AG20443 (cell line): ENCODE measurements at regions not wholly inside any gene's neighbourhood (a gene's known extent, or its start where the extent isn't known, plus 50 kb on each side); places are given as distances from the start of the nearest gene placed in this dataset.
"Not testable (repeated sequence)": the region's sequence is repeated elsewhere in the genome, so short reads cannot be mapped to it uniquely, and the experiment has no call there.

Experiments used
- DNase-seq: peaks from one replicate; pipeline ENCODE4 v3.0.0; 2012; ENCODE audit warnings: low spot score, mixed read lengths

DNA sequence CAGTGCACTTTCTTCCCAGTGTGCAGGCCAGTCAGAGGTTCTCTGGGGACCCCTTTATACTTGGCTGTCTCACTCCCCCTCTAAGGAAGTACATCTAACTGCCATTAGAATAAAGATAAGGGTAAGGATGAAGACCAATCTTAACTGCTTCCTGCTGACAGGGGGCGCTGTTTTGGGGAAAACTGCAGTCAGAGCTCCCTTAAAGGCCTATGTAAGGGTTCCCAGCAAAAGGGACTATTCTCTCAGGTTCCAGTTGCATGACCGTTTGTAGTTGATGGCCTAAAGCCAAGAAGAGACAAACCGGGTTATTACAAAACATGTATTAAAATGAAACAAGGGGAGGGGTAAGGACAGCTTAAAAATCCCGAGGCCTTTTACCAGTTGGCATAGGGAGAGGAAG is 115.6 kb upstream of the SPIN4 start:
- no peak for DNase-seq

DNA sequence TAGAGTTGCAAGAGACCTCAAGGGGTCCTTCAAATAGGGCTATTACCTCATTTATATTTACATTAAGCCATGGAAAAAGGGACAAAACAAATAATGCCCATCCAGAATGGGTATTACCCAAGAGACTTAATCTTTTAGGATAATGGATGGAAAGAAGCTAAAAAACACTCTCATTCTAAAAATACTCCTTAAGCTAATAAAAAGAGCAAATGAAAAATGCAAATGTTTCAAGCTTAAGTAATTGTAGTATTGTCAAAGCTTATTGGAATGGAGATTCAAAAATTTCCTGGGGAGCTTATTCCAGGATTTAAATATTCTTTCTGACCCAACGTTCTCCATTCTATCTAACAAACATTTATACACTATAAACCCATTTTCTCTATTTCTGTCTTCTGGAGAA is 107.8 kb upstream of the SPIN4 start:
- DNase-seq, result no peak

DNA sequence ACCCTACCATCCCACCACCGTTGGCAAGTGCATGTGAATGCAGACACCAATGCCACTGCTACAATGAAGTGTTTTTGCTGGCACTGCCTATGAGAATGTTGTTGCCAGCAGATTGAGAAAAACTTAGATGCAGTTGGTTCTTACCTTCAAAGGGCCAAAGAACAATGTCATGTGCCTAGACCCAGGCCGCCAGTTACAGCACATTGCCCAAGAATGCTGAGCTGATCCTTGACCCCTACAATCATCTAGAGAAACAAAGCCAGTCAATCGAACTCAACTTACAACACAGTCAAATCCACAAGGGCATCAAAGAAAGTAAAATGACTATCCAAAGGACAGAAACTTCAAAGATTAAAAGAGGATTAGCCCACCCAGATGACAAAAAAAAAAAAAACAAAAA is 102.4 kb upstream of the SPIN4 start:
- DNase-seq, result no peak

DNA sequence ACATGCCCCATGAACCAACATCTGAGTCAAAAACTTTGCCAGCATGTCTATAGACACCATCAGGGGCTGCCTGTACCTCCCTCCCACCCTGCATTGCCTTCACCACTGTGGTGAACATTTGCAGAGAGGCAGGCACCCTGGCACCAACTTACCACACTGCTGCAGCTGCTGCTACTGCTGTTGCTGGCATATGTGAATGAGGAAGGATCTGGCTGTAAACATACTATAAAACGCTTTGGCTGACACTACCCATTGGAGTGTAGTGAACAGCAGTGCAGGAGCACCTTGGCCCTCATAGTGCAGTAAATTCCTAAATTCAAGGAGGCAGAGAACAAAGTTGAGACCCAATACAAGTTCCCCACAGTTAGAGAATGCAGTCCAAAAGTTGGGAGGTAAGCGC is 90.6 kb upstream of the SPIN4 start:
- no peak for DNase-seq

DNA sequence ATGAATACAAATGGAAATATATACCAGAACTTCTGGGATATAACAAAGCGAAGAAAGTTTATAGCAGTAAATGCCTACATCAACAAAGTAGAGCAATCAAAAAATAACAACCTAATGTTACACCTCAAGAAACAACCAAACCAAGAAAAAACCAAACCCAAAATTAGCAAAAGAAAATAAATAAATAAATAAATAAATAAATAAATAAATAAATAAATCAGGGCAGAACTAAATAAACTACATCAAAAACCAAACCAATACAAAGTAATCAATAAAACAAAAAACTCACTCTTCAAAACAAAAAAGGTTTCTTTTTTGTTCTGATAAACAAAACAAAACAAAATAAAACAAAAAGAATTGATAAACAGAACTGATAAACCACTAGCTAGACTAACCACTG is 88.4 kb upstream of the SPIN4 start:
- DNase-seq, result no peak

DNA sequence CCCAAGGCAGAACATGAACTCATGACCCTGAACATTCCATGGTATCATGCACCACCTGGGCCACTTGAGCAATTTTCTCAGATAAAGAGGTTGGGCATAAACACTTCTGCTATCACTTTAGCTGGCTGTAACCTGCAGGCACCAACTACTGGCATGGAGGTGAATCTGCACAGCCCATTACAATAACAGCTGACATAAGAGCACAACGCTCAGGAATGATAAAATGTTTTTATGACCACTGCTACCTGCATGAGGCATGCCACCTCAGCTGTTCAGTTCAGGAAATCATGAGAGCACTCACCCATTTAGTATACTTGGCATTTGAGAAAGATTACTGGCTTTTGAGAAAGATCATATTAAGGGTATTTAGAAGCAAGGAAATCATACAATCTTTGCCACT is 85.7 kb upstream of the SPIN4 start:
- DNase-seq, result no peak

DNA sequence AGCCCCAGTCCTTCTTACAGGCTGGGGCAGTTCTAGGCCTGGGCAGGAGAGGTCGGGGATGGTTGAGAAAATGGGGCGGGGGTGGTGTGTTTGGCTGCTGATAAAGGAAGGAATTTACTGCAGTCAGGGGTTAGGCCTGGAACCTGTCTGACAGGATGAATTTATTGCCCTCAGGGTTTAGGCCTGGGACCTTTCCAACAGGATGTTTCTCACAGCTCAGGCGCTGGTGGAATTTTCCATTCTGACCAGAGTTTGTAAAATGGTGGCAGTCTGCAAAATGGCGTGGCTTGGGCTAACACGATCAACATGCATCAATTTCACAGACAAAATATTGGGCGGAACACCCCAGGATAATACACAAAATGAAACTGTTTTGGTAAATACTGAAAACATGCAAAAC is 83.5 kb upstream of the SPIN4 start:
- DNase-seq, result no peak

DNA sequence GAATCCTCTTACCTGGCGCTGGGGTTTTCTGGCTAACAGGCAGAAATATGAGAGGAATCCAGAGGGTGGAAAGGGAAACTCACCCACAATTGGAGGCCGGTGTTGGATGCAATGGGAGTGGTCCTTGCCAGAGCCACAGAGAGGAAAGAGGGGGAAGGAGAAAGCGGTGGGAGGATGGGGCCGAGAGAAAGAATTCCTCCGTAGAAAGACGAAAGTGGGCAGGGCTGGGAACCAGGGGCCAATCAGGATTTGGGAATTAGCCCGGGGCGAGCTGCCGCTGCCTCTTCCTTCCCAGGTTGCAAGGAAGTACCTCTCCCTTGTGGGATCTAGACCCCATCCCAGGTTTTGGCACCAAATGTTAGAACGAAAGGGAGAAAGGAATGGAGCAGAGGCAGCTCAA is 83.1 kb upstream of the SPIN4 start:
- no peak for DNase-seq

DNA sequence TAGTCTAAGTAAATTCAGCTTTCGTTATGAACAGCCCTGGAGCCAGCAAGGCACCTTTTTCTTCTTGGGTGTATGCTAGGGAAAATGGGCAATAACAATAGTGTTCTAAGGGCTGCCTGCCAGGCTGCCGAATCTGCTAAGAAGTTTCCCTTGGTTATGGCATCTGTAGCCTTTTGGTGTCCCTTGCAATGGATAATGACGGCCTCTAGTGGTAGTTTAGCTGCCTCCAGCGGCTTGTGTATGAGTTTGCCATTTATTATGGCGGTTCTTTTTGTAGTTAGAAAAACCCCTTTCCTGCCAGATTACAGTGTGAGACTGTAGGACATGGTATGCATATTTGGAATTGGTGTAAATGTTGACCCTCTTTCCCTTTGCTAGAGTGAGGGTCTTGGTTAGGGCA is 78.9 kb upstream of the SPIN4 start:
- DNase-seq, result no peak

DNA sequence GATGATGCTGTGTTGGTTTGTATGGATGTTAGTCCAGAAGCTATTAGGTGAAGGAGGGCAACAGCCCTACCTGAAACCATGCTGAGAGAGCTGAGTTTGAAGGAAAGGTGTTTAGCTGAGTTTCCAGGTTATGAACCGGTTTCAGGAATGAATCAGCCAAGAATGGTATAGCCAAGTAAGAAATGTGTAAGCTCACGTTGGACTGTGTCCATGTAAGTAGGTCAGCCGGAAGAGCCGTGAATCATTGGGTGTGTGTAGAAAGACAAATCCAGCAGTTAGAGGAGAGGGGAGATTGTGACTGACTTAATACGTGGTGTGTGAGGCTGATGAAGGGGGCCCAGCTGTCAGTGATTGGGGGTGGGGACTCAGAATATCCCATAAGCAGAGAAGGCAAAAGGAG is 77.2 kb upstream of the SPIN4 start:
- DNase-seq, result no peak

DNA sequence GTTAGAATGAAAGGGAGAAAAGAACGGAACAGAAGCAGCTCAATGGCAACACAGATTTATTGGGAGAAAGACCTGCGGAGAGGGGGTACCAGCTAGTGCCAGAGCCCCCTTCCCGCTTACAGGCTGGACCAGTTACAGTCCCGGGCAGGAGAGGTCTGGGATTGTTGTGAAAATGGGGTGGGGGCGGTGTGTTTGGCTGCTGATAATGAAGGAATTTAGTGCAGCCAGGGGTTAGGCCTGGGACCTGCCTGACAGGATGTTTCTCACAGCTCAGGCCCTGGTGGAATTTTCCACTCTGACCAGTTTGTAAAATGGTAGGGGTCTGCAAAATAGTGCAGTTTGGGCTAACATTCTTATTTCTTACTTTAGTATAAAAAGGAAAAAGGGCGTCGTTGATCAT is 75.4 kb upstream of the SPIN4 start:
- DNase-seq, result no peak

DNA sequence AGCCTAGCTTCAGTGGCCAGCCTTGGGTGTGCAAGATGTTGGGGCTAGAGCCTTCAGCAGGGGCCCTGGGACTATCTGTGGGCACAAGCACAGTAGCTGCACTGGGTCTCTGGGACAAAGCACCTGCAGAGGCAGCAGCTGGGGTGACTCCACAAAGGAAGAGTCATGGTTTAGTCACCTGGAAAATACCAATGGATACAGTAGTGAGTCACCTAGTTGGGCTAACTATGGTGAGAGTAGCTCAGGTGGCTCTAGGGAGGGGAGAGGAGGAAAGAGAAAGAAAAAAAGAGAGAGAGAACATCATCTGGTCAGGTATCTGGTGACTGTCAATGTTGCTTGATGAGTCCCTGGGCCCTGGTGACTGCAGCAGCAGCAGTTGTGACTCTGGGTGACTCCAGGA is 72.9 kb upstream of the SPIN4 start:
- DNase-seq, result no peak

DNA sequence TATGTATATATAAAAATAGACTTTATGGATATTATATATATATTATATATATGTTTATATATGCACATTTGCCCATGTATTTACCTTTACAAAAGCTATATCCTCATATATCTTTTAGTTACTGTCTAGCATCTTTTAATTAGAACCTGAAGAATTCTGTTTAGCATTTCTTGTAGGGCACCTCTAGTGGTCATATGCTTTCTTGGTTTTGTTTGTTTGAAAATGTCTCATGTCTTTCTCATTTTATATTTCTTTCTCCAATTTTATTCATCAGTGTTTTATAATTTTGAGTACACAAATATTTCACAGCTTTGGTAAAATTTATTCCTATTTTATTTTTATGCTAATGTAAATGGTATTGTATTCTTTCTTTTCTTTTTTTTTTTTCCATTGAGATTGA is 70.3 kb upstream of the SPIN4 start:
- DNase-seq, result no peak

DNA sequence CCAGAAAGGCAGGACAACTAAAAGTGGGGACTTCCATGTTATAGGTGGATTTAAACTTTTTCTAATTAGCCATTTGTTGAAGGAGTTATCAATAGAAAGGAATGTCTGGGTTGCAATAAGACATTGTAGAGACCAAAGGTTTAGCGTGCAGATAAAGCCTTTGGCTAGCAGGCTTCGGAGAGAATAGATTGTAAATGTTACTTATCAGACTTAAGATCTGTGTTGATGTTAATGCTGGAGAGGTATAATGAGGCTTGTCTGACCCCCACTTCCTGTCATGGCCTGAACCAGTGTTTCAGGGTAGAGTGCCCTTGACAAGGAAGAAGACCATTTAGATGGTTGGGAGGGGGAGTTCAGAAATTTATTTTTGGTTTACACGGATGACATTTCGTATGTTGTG is 67.1 kb upstream of the SPIN4 start:
- no peak for DNase-seq

DNA sequence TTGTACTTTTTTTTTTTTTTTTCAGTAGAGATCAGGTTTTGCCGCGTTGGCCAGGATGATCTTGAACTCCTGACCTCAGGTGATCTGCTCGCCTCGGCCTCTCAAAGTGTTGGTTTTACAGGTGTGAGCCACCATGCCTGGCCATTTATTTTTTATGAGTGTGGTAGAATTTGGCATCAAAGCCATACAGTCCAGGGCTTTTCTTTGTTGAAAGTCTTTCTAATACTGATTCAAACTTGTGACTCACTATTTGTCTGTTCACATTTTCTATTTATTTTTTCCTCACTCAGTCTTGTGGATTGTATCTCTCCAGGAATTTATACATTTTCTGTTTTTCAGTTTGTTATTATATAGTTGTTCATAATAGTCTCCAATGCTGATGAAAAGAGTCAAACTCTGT is 66.5 kb upstream of the SPIN4 start:
- no peak for DNase-seq

DNA sequence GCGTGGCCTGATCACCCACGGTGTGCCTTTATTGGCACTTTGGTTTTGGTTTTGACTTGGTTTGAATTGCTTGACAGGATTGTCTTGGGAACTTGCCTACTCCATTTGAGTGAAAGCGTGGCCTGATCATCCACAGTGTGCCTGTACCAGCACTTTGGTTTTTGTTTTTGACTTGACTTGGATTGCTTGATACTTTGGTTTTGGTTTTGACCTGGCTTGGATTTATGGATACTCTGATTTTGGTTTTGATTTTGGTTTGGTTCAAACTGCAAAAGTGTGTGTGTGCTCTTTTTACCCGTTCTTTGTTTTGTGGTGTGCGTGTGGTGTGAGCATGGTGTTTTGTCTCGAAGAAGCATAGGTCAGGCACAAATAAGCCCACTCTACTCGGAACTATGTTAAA is 58.8 kb upstream of the SPIN4 start:
- DNase-seq, result not testable (repeated sequence)

DNA sequence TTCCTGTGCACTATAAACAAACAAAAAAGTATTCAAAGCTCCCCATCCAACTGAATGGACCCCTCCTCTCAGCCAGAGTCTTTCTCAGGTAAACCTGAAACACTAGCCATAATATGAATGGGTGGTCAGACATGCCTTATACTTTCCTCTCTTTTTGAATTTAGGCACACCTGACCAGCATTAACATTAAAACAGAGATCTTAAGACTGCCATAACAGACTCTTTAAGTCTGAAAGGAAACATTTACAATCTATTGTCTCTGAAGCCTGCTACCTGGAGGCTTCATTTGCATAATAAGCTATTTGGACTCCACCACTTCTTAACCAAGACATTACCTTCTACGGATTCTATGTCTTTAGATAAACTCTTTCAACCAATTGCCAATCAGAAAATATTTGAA is 56.9 kb upstream of the SPIN4 start:
- no peak for DNase-seq

DNA sequence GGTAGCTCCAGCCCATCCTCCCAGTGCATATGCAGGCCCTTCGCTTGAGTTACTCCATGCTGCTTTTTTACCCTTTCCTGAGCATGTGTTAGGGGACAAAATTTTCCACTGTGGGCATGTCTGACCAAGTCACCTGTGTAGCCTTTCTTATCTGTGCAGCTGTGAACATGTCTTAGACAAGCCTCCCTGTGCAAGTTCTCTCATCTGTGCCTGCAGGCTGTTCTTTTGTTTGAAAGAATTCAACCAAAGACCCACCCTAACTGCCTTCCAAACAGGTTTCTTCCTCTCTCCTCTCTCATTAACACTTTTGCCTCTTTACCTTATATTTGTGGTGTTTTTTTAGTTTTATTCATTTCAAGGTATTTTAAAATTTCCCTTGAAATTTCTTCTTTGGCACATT is 53.2 kb upstream of the SPIN4 start:
- DNase-seq, result no peak

DNA sequence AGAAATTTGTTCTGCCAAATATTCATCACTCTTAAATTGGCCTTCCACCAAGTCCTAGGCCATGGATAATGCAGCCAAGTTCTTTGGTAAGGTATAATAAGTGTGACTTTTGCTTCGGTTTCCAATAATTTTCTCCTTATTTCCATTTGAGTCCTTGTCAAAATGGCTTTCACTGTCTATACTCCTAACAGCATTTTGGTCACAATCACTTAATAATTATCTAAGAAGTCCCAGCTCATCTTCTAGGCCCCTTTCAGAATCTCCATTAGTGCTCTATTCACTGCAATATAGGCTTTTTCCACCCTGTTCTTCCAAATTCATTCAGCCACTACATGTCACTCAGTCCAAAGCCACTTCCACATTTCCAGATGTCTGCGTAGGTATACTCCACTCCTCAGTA is 51.0 kb upstream of the SPIN4 start:
- no peak for DNase-seq
